Lower leg skin (tissue), 3 donors: ENCODE measurements at regions not wholly inside any gene's neighbourhood (a gene's known extent, or its start where the extent isn't known, plus 50 kb on each side); places are given as distances from the start of the nearest gene placed in this dataset.

Experiments
- CTCF ChIP-seq, 3 donors: fragments of 450-650 bp; IDR thresholded peaks; one replicate each; pipeline ENCODE4 v1.5.1; 2016; ENCODE audit warnings: antibody characterized with exemption in 3 of 3, mild to moderate bottlenecking in 3 of 3, moderate library complexity in 2 of 3
- POLR2A ChIP-seq, 2 donors: fragments of 450-650 bp; IDR thresholded peaks; one replicate each; pipeline ENCODE4 v1.6.1; 2016 to 2017; ENCODE audit warnings: antibody characterized with exemption in 2 of 2, mild to moderate bottlenecking in 1 of 2, moderate library complexity in 1 of 2

DNA sequence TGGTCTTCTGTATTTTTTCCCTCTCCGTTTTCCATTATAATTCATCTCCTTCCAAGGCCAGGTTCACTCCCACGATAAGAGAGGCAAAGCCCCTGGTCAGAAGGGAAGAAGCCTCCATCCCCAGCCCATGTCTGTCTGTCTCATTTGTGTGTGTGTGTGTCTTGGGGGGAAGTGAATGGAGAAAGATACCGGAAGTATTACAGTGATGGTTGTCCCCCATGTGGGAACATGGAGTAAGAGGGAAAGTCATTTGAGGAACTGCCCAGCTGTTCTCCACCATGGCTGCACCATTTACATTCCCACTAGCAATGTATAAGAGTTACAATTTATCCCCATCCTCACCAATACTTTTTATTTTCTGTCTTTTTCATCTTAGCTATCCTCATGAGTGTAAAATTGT lies 113.6 kb upstream of the ATP8B1 start:
- TF ChIP-seq CTCF (IDR thresholded peaks at IDR 0.05) (no peak), POLR2A (IDR thresholded peaks at IDR 0.05) (no peak)
